Neuronal stem cell (in vitro differentiated cells): ENCODE measurements at regions not wholly inside any gene's neighbourhood (a gene's known extent, or its start where the extent isn't known, plus 50 kb on each side); places are given as distances from the start of the nearest gene placed in this dataset.

Experiments
- DNase-seq: peaks from one replicate; pipeline ENCODE4 v3.0.0-alpha.2; 2013; ENCODE audit warnings: low spot score
- H2AFZ ChIP-seq: one replicate; pipeline ENCODE4 v1.6.1; 2013; ENCODE audit warnings: mild to moderate bottlenecking, low read length, inconsistent platforms
- H2AK5ac ChIP-seq: 2 replicates; pipeline ENCODE4 v1.6.1; 2013; ENCODE audit warnings: low read depth, mild to moderate bottlenecking, inconsistent platforms, low read length, moderate library complexity, mixed read lengths
- H2BK120ac ChIP-seq: 2 replicates; pipeline ENCODE4 v1.6.1; 2013; ENCODE audit warnings: low read depth, mild to moderate bottlenecking, inconsistent platforms, low read length, moderate library complexity, mixed read lengths
- H2BK12ac ChIP-seq: one replicate; pipeline ENCODE4 v1.6.1; 2013; ENCODE audit warnings: low read length, inconsistent platforms
- H2BK15ac ChIP-seq: 2 replicates; pipeline ENCODE4 v1.6.1; 2013; ENCODE audit warnings: mild to moderate bottlenecking, low read length, inconsistent platforms, mixed read lengths
- H2BK5ac ChIP-seq: one replicate; pipeline ENCODE4 v1.6.1; 2013; ENCODE audit warnings: inconsistent platforms, mild to moderate bottlenecking, low read length, moderate library complexity
- H3K14ac ChIP-seq: one replicate; pipeline ENCODE4 v1.6.1; 2013; ENCODE audit warnings: low read length, inconsistent platforms
- H3K18ac ChIP-seq: 2 replicates; pipeline ENCODE4 v1.6.1; 2013; ENCODE audit warnings: low read length, inconsistent platforms
- H3K23ac ChIP-seq: 2 replicates; pipeline ENCODE4 v1.6.1; 2013; ENCODE audit warnings: low read depth, mild to moderate bottlenecking, mixed read lengths, low read length, inconsistent platforms; ENCODE audit not compliant: poor library complexity
- H3K27ac ChIP-seq: replicated peaks from 3 replicates; pipeline ENCODE4 v1.5.1; 2013; ENCODE audit warnings: low read length, inconsistent platforms
- H3K27me3 ChIP-seq, 3 experiments: 2 replicates each; pipeline ENCODE4 v1.6.1; 2013; ENCODE audit warnings: low read length in 3 of 3, mild to moderate bottlenecking in 2 of 3, inconsistent platforms in 1 of 3, low read depth in 1 of 3, mixed read lengths in 1 of 3, moderate library complexity in 1 of 3; ENCODE audit not compliant: control insufficient read depth in 3 of 3, insufficient read depth in 3 of 3
- H3K36me3 ChIP-seq, 2 donors: replicated peaks in 1 of 2; 2 replicates each; pipeline ENCODE4 v1.6.1; 2013; ENCODE audit warnings: low read length in 2 of 2; ENCODE audit not compliant: control insufficient read depth in 2 of 2, insufficient read depth in 2 of 2
- H3K4ac ChIP-seq: 2 replicates; pipeline ENCODE4 v1.6.1; 2013; ENCODE audit warnings: inconsistent platforms, mild to moderate bottlenecking, low read length, moderate library complexity
- H3K4me1 ChIP-seq, 2 donors: 1 replicate in 1 of 2; 2 replicates in 1 of 2; pipeline ENCODE4 v1.6.1; 2013; ENCODE audit warnings: low read length in 2 of 2, low read depth in 1 of 2; ENCODE audit not compliant: control insufficient read depth in 2 of 2, insufficient read depth in 1 of 2
- H3K4me2 ChIP-seq: one replicate; pipeline ENCODE4 v1.6.1; 2013; ENCODE audit warnings: mild to moderate bottlenecking, low read length, inconsistent platforms; ENCODE audit not compliant: insufficient read depth, poor library complexity, severe bottlenecking
- H3K4me3 ChIP-seq, 2 donors: 2 replicates each; pipeline ENCODE4 v1.5.1; 2013; ENCODE audit warnings: low read length in 2 of 2, mild to moderate bottlenecking in 2 of 2, inconsistent platforms in 1 of 2, moderate library complexity in 1 of 2
- H3K79me1 ChIP-seq: one replicate; pipeline ENCODE4 v1.6.1; 2013; ENCODE audit warnings: low read depth, mild to moderate bottlenecking, inconsistent platforms, low read length, moderate library complexity
- H3K9ac ChIP-seq: one replicate; pipeline ENCODE4 v1.6.1; 2013; ENCODE audit warnings: mild to moderate bottlenecking, low read depth, low read length, inconsistent platforms; ENCODE audit not compliant: poor library complexity
- H3K9me3 ChIP-seq, 2 donors: replicated peaks in 1 of 2; 2 replicates each; pipeline versions ENCODE3 to v1.6.1; 2013; ENCODE audit warnings: low read length in 2 of 2, mild to moderate bottlenecking in 2 of 2, inconsistent platforms in 1 of 2, low read depth in 1 of 2, mixed read lengths in 1 of 2, moderate library complexity in 1 of 2; ENCODE audit not compliant: control insufficient read depth in 2 of 2, insufficient read depth in 1 of 2
- H4K8ac ChIP-seq: one replicate; pipeline ENCODE4 v1.6.1; 2013; ENCODE audit warnings: low read depth, mild to moderate bottlenecking, inconsistent platforms, low read length, moderate library complexity
- H4K91ac ChIP-seq: one replicate; pipeline ENCODE4 v1.6.1; 2013; ENCODE audit warnings: low read length, low read depth, mild to moderate bottlenecking, inconsistent platforms; ENCODE audit not compliant: poor library complexity
- WGBS, 2 donors: extraction: QIAGEN DNeasy Blood & Tissue Kit; methylation state at CpG; one replicate each; pipeline ENCODE4 v1.1.7; 2013; ENCODE audit warnings: missing lambda C conversion rate in 2 of 2, mixed read lengths in 1 of 2; ENCODE audit not compliant: insufficient read length in 2 of 2, insufficient replicate concordance in 1 of 2; ENCODE audit errors: extremely low coverage in 2 of 2; 5-methylcytosine and 5-hydroxymethylcytosine counted together

DNA sequence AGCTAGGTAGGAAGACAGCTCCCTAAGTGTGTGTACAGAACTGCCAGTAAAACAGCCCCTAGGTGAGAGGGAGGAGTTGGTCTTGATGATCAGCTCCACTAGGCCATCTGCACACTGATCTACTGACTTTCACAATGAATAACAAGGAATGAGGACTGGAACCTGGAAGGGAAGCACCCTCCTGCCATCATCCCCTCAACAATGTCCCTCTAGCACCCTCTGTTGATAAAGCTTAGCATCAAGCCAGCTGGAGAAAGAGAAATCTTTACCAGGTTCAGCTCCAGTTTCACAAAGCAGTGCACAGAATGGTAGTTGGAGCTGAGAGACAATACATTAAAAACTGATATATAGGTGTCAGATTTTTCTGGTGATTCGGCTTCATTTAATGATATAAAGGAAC lies 57.2 kb upstream of the IRAK1BP1 start:
- H3K9ac ChIP-seq = no peak overlapping the region
- H3K4me2 ChIP-seq = no peak overlapping the region
- no peak overlapping the region for H2AK5ac ChIP-seq
- no peak overlapping the region for H3K4ac ChIP-seq
- H3K9me3 ChIP-seq = peaks cover 0 to 4% of the 10 kb centered on the region in 2 donors
- H3K14ac ChIP-seq = no peak overlapping the region
- WGBS, 2 donors = no CpG with 5 or more reads among the region's 1 CpG
- no peaks in the 10 kb centered on the region for H3K27me3 ChIP-seq
- H3K4me3 ChIP-seq = no peak overlapping the region
- no peak overlapping the region for H3K27ac ChIP-seq
- H3K36me3 ChIP-seq = no peaks in the 10 kb centered on the region
- no peaks in the 10 kb centered on the region for H3K4me1 ChIP-seq
- no peak overlapping the region for H2AFZ ChIP-seq
- H3K18ac ChIP-seq = no peak overlapping the region
- H4K8ac ChIP-seq = no peak overlapping the region
- no peak overlapping the region for H4K91ac ChIP-seq
- no peak overlapping the region for H2BK120ac ChIP-seq
- no peak overlapping the region for H3K23ac ChIP-seq
- H3K79me1 ChIP-seq = no peaks in the 10 kb centered on the region
- no peak overlapping the region for H2BK12ac ChIP-seq
- DNase-seq = peak; percentile 38
- no peak overlapping the region for H2BK5ac ChIP-seq
- no peak overlapping the region for H2BK15ac ChIP-seq

DNA sequence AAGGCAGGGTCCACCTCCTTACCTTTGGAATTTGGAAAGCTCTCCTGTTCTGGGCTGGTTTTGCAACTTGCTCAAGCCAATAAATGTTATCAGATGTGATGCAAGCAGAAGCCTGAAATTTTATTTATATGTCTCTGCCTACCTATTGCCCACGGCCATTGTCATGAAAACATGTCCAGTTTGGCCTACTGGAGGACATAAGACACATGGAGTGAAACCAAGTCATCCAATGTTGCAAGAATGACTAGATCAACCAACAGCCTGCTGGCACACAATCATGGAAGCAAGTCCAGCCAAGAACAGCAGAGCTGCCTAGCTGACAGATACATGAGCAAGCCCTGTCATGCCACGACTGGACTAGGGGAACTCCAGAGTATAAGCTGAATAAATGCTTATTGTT lies 56.7 kb upstream of the IRAK1BP1 start:
- H2BK12ac ChIP-seq = no peak overlapping the region
- no peaks in the 10 kb centered on the region for H3K27me3 ChIP-seq
- no peak overlapping the region for H2BK120ac ChIP-seq
- no peak overlapping the region for H2AFZ ChIP-seq
- H3K9me3 ChIP-seq = peaks cover 0 to 4% of the 10 kb centered on the region in 2 donors
- H3K4me3 ChIP-seq = no peak overlapping the region
- no peak overlapping the region for H2BK15ac ChIP-seq
- H3K23ac ChIP-seq = no peak overlapping the region
- no peaks in the 10 kb centered on the region for H3K36me3 ChIP-seq
- no peaks in the 10 kb centered on the region for H3K79me1 ChIP-seq
- H4K91ac ChIP-seq = no peak overlapping the region
- H3K14ac ChIP-seq = no peak overlapping the region
- no peak overlapping the region for H2BK5ac ChIP-seq
- no peak overlapping the region for H3K4ac ChIP-seq
- H3K18ac ChIP-seq = no peak overlapping the region
- WGBS, 2 donors = no CpG with 5 or more reads among the region's 2 CpGs
- no peak overlapping the region for H2AK5ac ChIP-seq
- no peak overlapping the region for H3K9ac ChIP-seq
- no peak overlapping the region for H4K8ac ChIP-seq
- no peak overlapping the region for H3K27ac ChIP-seq
- no peak overlapping the region for H3K4me2 ChIP-seq
- no peak for DNase-seq
- H3K4me1 ChIP-seq = no peaks in the 10 kb centered on the region
